Liver (tissue), 8 donors: ENCODE measurements at regions not wholly inside any gene's neighbourhood (a gene's known extent, or its start where the extent isn't known, plus 50 kb on each side); places are given as distances from the start of the nearest gene placed in this dataset.
A peak's percentile ranks its signal among the peaks of the same experiment; 100 is the strongest.

Experiments
- DNase-seq: peaks from one replicate; pipeline ENCODE4 v3.0.0-alpha.2; 2017; ENCODE audit warnings: low spot score
- H3K27ac ChIP-seq, 2 donors: one replicate each; pipeline ENCODE4 v1.7.0; 2013; ENCODE audit warnings: inconsistent platforms in 2 of 2, low read length in 2 of 2, control low read depth in 1 of 2, low read depth in 1 of 2, mild to moderate bottlenecking in 1 of 2
- H3K27me3 ChIP-seq, 4 donors: one replicate each; pipeline versions ENCODE4 v1.6.1 to v1.7.0; 2013; ENCODE audit warnings: low read length in 3 of 4, inconsistent platforms in 1 of 4, mild to moderate bottlenecking in 1 of 4, moderate library complexity in 1 of 4; ENCODE audit not compliant: control insufficient read depth in 4 of 4, insufficient read depth in 4 of 4
- H3K36me3 ChIP-seq, 4 donors: one replicate each; pipeline versions ENCODE4 v1.6.1 to v1.7.0; 2013; ENCODE audit warnings: low read length in 3 of 4, mild to moderate bottlenecking in 3 of 4, low read depth in 1 of 4, moderate library complexity in 1 of 4; ENCODE audit not compliant: control insufficient read depth in 4 of 4, insufficient read depth in 3 of 4
- H3K4me1 ChIP-seq, 4 donors: one replicate each; pipeline versions ENCODE4 v1.6.1 to v1.7.0; 2013; ENCODE audit warnings: low read length in 3 of 4, mild to moderate bottlenecking in 3 of 4, moderate library complexity in 1 of 4; ENCODE audit not compliant: control insufficient read depth in 4 of 4, insufficient read depth in 4 of 4
- H3K4me3 ChIP-seq, 3 donors: one replicate each; pipeline versions ENCODE4 v1.6.1 to v1.7.0; 2013; ENCODE audit warnings: low read length in 3 of 3, control low read depth in 1 of 3, low read depth in 1 of 3, mild to moderate bottlenecking in 1 of 3
- H3K9ac ChIP-seq, 2 donors: one replicate each; pipeline ENCODE4 v1.7.0; 2013; ENCODE audit warnings: low read length in 2 of 2, mild to moderate bottlenecking in 2 of 2, moderate library complexity in 2 of 2, control low read depth in 1 of 2, low read depth in 1 of 2
- H3K9me3 ChIP-seq, 4 donors: one replicate each; pipeline versions ENCODE4 v1.6.1 to v1.7.0; 2013; ENCODE audit warnings: low read length in 3 of 4; ENCODE audit not compliant: control insufficient read depth in 4 of 4
- ATF3 ChIP-seq: IDR thresholded peaks from 2 replicates; pipeline ENCODE4 v1.6.1; 2016; ENCODE audit warnings: antibody characterized with exemption
- EGR1 ChIP-seq, 2 donors: IDR thresholded peaks; 2 replicates each; pipeline ENCODE4 v1.6.1; 2016 to 2018; ENCODE audit warnings: antibody characterized with exemption in 2 of 2, low read depth in 2 of 2
- FOXA1 ChIP-seq: IDR thresholded peaks from 2 replicates; pipeline ENCODE4 v1.6.1; 2016; ENCODE audit warnings: antibody characterized with exemption
- FOXA2 ChIP-seq: IDR thresholded peaks from 2 replicates; pipeline ENCODE4 v1.6.1; 2016; ENCODE audit warnings: antibody characterized with exemption
- GABPA ChIP-seq, 2 donors: IDR thresholded peaks in 1 of 2; conservative IDR thresholded peaks in 1 of 2; 2 replicates each; pipeline ENCODE4 v1.6.1; 2016; ENCODE audit warnings: antibody characterized with exemption in 2 of 2, mild to moderate bottlenecking in 1 of 2, moderate library complexity in 1 of 2
- HNF4A ChIP-seq, 2 donors: conservative IDR thresholded peaks; 2 replicates each; pipeline ENCODE4 v1.6.1; 2016; ENCODE audit warnings: antibody characterized with exemption in 2 of 2, mild to moderate bottlenecking in 2 of 2
- HNF4G ChIP-seq: IDR thresholded peaks from 2 replicates; pipeline ENCODE4 v1.6.1; 2016; ENCODE audit warnings: antibody characterized with exemption
- JUND ChIP-seq, 2 donors: IDR thresholded peaks; 2 replicates each; pipeline ENCODE4 v1.6.1; 2016; ENCODE audit warnings: antibody characterized with exemption in 2 of 2
- NR2F2 ChIP-seq: IDR thresholded peaks from 2 replicates; pipeline ENCODE4 v1.6.1; 2016; ENCODE audit warnings: antibody characterized with exemption
- RAD21 ChIP-seq, 2 donors: IDR thresholded peaks; 2 replicates each; pipeline ENCODE4 v1.6.1; 2016; ENCODE audit warnings: antibody characterized with exemption in 2 of 2, mild to moderate bottlenecking in 2 of 2
- REST ChIP-seq: IDR thresholded peaks from 2 replicates; pipeline ENCODE4 v1.6.1; 2016; ENCODE audit warnings: antibody characterized with exemption, mild to moderate bottlenecking
- RXRA ChIP-seq, 2 donors: IDR thresholded peaks; 2 replicates each; pipeline ENCODE4 v1.6.1; 2017 to 2018; ENCODE audit warnings: antibody characterized with exemption in 2 of 2, mild to moderate bottlenecking in 1 of 2
- SP1 ChIP-seq: IDR thresholded peaks from 2 replicates; pipeline ENCODE4 v1.6.1; 2018; ENCODE audit warnings: antibody characterized with exemption, mild to moderate bottlenecking
- TAF1 ChIP-seq: conservative IDR thresholded peaks from 2 replicates; pipeline ENCODE4 v1.6.1; 2016; ENCODE audit warnings: antibody characterized with exemption, mild to moderate bottlenecking
- YY1 ChIP-seq: IDR thresholded peaks from 2 replicates; pipeline ENCODE4 v1.6.1; 2016; ENCODE audit warnings: antibody characterized with exemption, mild to moderate bottlenecking
- WGBS: extraction: QIAGEN DNeasy Blood & Tissue Kit; methylation state at CpG from one replicate; pipeline ENCODE4 v1.1.7; 2013; 5-methylcytosine and 5-hydroxymethylcytosine counted together
- TF ChIP-seq, protein P1 (sequence below): IDR thresholded peaks from 2 replicates; pipeline ENCODE4 v1.6.1; 2016; ENCODE audit warnings: antibody characterized with exemption
- TF ChIP-seq, protein P2 (sequence below): IDR thresholded peaks from 2 replicates; pipeline ENCODE4 v1.6.1; 2016; ENCODE audit warnings: antibody characterized with exemption
- TF ChIP-seq, protein P3 (sequence below): fragments of 150-350 bp; IDR thresholded peaks from 2 replicates; pipeline ENCODE4 v1.5.1; 2017; ENCODE audit warnings: improper control_type of control experiment, low read depth, low read length; ENCODE audit not compliant: missing input control
- donor health status: healthy.
- donor health status: healthy.
- donor health status: healthy.
- donor health status: healthy.
- donor health status: healthy.

DNA sequence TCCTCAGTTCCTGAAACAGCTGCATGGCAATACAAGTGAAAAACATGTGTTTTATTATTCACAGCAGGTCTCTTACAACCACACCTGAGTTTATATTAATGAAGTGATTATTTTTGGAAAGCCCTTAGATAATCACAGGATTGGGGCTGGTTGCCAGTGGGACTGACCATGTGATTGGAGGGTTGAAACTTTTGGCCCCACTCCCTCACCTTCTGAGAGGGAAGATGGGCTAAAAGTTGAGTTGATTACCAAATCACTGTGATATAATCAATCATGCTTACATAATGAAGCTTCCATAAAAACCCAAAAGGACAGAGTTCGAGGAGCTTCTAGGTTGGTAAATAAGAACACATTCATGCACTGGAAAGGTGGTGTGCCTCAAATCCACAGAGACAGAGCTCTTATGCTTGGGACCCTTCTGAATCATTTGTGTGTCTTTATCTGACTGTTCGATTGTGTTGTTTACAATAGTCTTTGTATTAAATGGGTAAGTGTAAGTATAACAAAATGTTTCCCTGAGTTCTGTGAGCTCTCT lies 393.9 kb downstream of the RPS24 start:
- Histone ChIP-seq H3K27me3 (peaks cover 0 to 2% (median 0%) of the 10 kb centered on the region in 4 donors), H3K4me1 (peaks cover 1 to 24% (median 12%) of the 10 kb centered on the region in 4 donors), H3K27ac (peak overlapping the region in 1 of 2 donors; percentile 7), H3K4me3 (no peak overlapping the region), H3K36me3 (no peaks in the 10 kb centered on the region), H3K9ac (no peak overlapping the region), H3K9me3 (no peaks in the 10 kb centered on the region)
- no peak for DNase-seq
- 29% methylated on average over 2 of the region's 2 CpGs for WGBS
- TF ChIP-seq GABPA (IDR thresholded peaks at IDR 0.05 in 1 of 2, conservative IDR thresholded peaks at IDR 0.05 in 1 of 2) (no peak), HNF4A (conservative IDR thresholded peaks at IDR 0.05) (peak in 1 of 2 donors; percentile 58), RAD21 (IDR thresholded peaks at IDR 0.05) (peak in 1 of 2 donors; percentile 10), YY1 (no peak), ATF3 (no peak), JUND (IDR thresholded peaks at IDR 0.05) (peak in 1 of 2 donors; percentile 22), NR2F2 (no peak), REST (no peak), TAF1 (no peak), SP1 (no peak), HNF4G (no peak), FOXA1 (peak; percentile 18), EGR1 (IDR thresholded peaks at IDR 0.05; ENCODE audit: low read depth in 2 of 2) (no peak), FOXA2 (no peak), RXRA (IDR thresholded peaks at IDR 0.05) (peak in 1 of 2 donors; percentile 53)
- TF ChIP-seq, protein P1, sequence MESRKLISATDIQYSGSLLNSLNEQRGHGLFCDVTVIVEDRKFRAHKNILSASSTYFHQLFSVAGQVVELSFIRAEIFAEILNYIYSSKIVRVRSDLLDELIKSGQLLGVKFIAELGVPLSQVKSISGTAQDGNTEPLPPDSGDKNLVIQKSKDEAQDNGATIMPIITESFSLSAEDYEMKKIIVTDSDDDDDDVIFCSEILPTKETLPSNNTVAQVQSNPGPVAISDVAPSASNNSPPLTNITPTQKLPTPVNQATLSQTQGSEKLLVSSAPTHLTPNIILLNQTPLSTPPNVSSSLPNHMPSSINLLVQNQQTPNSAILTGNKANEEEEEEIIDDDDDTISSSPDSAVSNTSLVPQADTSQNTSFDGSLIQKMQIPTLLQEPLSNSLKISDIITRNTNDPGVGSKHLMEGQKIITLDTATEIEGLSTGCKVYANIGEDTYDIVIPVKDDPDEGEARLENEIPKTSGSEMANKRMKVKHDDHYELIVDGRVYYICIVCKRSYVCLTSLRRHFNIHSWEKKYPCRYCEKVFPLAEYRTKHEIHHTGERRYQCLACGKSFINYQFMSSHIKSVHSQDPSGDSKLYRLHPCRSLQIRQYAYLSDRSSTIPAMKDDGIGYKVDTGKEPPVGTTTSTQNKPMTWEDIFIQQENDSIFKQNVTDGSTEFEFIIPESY = no peak
- TF ChIP-seq, protein P2, sequence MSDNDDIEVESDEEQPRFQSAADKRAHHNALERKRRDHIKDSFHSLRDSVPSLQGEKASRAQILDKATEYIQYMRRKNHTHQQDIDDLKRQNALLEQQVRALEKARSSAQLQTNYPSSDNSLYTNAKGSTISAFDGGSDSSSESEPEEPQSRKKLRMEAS = no peak
- TF ChIP-seq, protein P3, sequence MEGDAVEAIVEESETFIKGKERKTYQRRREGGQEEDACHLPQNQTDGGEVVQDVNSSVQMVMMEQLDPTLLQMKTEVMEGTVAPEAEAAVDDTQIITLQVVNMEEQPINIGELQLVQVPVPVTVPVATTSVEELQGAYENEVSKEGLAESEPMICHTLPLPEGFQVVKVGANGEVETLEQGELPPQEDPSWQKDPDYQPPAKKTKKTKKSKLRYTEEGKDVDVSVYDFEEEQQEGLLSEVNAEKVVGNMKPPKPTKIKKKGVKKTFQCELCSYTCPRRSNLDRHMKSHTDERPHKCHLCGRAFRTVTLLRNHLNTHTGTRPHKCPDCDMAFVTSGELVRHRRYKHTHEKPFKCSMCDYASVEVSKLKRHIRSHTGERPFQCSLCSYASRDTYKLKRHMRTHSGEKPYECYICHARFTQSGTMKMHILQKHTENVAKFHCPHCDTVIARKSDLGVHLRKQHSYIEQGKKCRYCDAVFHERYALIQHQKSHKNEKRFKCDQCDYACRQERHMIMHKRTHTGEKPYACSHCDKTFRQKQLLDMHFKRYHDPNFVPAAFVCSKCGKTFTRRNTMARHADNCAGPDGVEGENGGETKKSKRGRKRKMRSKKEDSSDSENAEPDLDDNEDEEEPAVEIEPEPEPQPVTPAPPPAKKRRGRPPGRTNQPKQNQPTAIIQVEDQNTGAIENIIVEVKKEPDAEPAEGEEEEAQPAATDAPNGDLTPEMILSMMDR = no peak
